GM12878 (cell line): ENCODE measurements at regions not wholly inside any gene's neighbourhood (a gene's known extent, or its start where the extent isn't known, plus 50 kb on each side); places are given as distances from the start of the nearest gene placed in this dataset.

Experiments used
- ATAC-seq: fragments of 200-7000 bp; cut with Tn5 transposase; 3 replicates; pipeline ENCODE4 v1.9.1; 2020; ENCODE audit warnings: mild to moderate bottlenecking, moderate library complexity
- BruUV-seq: library from RNA; stranded (reverse); fragments of 400-500 nt; replicated peaks from 2 replicates; lab custom pipeline; 2021; lab: Mats Ljungman, UMichigan
- CTCF ChIA-PET: fragments of 300-600 bp; sonication (Branson Sonifier 250); formaldehyde crosslinking; extraction: SDS; loops from one replicate; lab custom pipeline; 2021; ENCODE audit warnings: inconsistent platforms; lab: Yijun Ruan, JAX
- POLR2A ChIA-PET: fragments of 350-600 bp; formaldehyde crosslinking; extraction: SDS; loops from one replicate; lab custom pipeline; 2021; ENCODE audit warnings: inconsistent platforms; lab: Charles Lee
- RAD21 ChIA-PET: fragments of 300-600 bp; sonication (Branson Sonifier 250); formaldehyde crosslinking; loops from one replicate; lab custom pipeline; 2023; ENCODE audit warnings: antibody characterized with exemption; ENCODE audit not compliant: unreplicated experiment; lab: Charles Lee
- SMC1A ChIA-PET: fragments of 300-600 bp; sonication (Branson Sonifier 250); formaldehyde crosslinking; loops from one replicate; lab custom pipeline; 2023; ENCODE audit not compliant: unreplicated experiment, uncharacterized antibody; lab: Charles Lee
- DNase-seq: peaks from one replicate; pipeline ENCODE4 v3.0.0-alpha.2; 2011; ENCODE audit warnings: low read depth, low spot score
- FAIRE-seq: peaks from 3 replicates; lab custom pipeline; 2011; peaks lifted over from hg19 to GRCh38; lab: Jason Lieb, UNC
- H2AFZ ChIP-seq: 2 replicates; pipeline ENCODE4 v1.6.0; 2011; ENCODE audit warnings: low read depth, low read length, control low read depth; ENCODE audit not compliant: control insufficient read depth
- H3K27ac ChIP-seq: 2 replicates; pipeline ENCODE4 v1.5.1; 2011; ENCODE audit warnings: control low read depth; ENCODE audit not compliant: control insufficient read depth, insufficient read depth
- H3K27me3 ChIP-seq, 2 experiments: replicated peaks in 1 of 2; 2 replicates each; pipeline versions ENCODE4 v1.6.0 to v1.6.1; 2011; ENCODE audit warnings: low read length in 1 of 2; ENCODE audit not compliant: control insufficient read depth in 2 of 2, insufficient read depth in 2 of 2
- H3K36me3 ChIP-seq, 2 experiments: 2 replicates each; pipeline ENCODE4 v1.5.1; 2011; ENCODE audit warnings: low read length in 1 of 2; ENCODE audit not compliant: control insufficient read depth in 2 of 2, insufficient read depth in 2 of 2
- H3K4me1 ChIP-seq: 2 replicates; pipeline ENCODE4 v1.6.1; 2011; ENCODE audit warnings: mild to moderate bottlenecking, low read length, moderate library complexity, mixed read lengths; ENCODE audit not compliant: control insufficient read depth, insufficient read depth
- H3K4me2 ChIP-seq: 2 replicates; pipeline ENCODE4 v1.6.0; 2011; ENCODE audit warnings: control low read depth; ENCODE audit not compliant: control insufficient read depth, insufficient read depth
- H3K4me3 ChIP-seq: fragments of 200-600 bp; sonication (generic); 2 replicates; pipeline ENCODE4 v1.5.1; 2016
- H3K79me2 ChIP-seq: 2 replicates; pipeline ENCODE4 v1.6.0; 2011; ENCODE audit warnings: low read length; ENCODE audit not compliant: control insufficient read depth, insufficient read depth
- H3K9ac ChIP-seq: 2 replicates; pipeline ENCODE4 v1.8.0; 2011; ENCODE audit warnings: low read length, control low read depth, mixed read lengths; ENCODE audit not compliant: control insufficient read depth, insufficient read depth
- H3K9me3 ChIP-seq: replicated peaks from 3 replicates; pipeline ENCODE4 v1.5.1; 2011; ENCODE audit warnings: mild to moderate bottlenecking, low read length; ENCODE audit not compliant: control insufficient read depth, insufficient read depth
- H4K20me1 ChIP-seq: 2 replicates; pipeline ENCODE4 v1.6.0; 2011; ENCODE audit not compliant: control insufficient read depth, insufficient read depth
- BHLHE40 ChIP-seq, 2 experiments: fragments of 450-650 bp in 1 of 2; IDR thresholded peaks; 2 replicates each; pipeline ENCODE4 v1.6.1; 2011 to 2017; ENCODE audit warnings: low read depth in 2 of 2, borderline replicate concordance in 1 of 2, improper control_type of control experiment in 1 of 2, low read length in 1 of 2, mild to moderate bottlenecking in 1 of 2
- FOXM1 ChIP-seq: IDR thresholded peaks from 2 replicates; pipeline ENCODE4 v1.6.1; 2012; ENCODE audit warnings: low read depth, mild to moderate bottlenecking, inconsistent platforms, low read length, moderate library complexity
- JUND ChIP-seq: IDR thresholded peaks from 2 replicates; pipeline ENCODE4 v1.6.1; 2012; ENCODE audit warnings: low read depth, mild to moderate bottlenecking, low read length, improper control_type of control experiment, moderate library complexity
- MTA2 ChIP-seq: fragments of 450-650 bp; IDR thresholded peaks from 2 replicates; pipeline ENCODE4 v1.6.1; 2016; ENCODE audit warnings: low read depth, mild to moderate bottlenecking, moderate library complexity
- MTA3 ChIP-seq: IDR thresholded peaks from 2 replicates; pipeline ENCODE4 v1.6.1; 2012; ENCODE audit warnings: low read length, inconsistent platforms, borderline replicate concordance
- NFXL1 ChIP-seq: fragments of 450-650 bp; IDR thresholded peaks from 2 replicates; pipeline ENCODE4 v1.6.1; 2017; ENCODE audit warnings: antibody characterized with exemption, mild to moderate bottlenecking, borderline replicate concordance
- PAX8 ChIP-seq: fragments of 450-650 bp; IDR thresholded peaks from 2 replicates; pipeline ENCODE4 v1.6.1; 2017; ENCODE audit warnings: mild to moderate bottlenecking, moderate library complexity
- POU2F2 ChIP-seq: IDR thresholded peaks from 3 replicates; pipeline ENCODE4 v1.6.1; 2011; ENCODE audit warnings: low read depth, mild to moderate bottlenecking, low read length, borderline replicate concordance
- RAD21 ChIP-seq: IDR thresholded peaks from 2 replicates; pipeline ENCODE4 v1.6.1; 2011; ENCODE audit warnings: mild to moderate bottlenecking, low read depth, low read length, moderate library complexity; ENCODE audit not compliant: insufficient read depth
- SUPT20H ChIP-seq: IDR thresholded peaks from 2 replicates; pipeline ENCODE4 v1.6.1; 2011; ENCODE audit warnings: low read depth, mild to moderate bottlenecking, low read length, moderate library complexity, borderline replicate concordance; ENCODE audit not compliant: control insufficient read depth
- in situ Hi-C: fragments of 300-500 bp; cut with MboI; formaldehyde crosslinking; loops from 9 replicates; pipeline ENCODE4 v1.14.3; 2018; ENCODE audit warnings: mixed read lengths
- intact Hi-C: fragments of 100-400 bp; cut with micrococcal nuclease; formaldehyde crosslinking; loops from one replicate; pipeline ENCODE4 v1.14.2; 2022; ENCODE audit not compliant: unreplicated experiment
- TF ChIP-seq, protein P1 (sequence below): fragments of 450-650 bp; IDR thresholded peaks from 2 replicates; pipeline ENCODE4 v1.6.1; 2017; ENCODE audit warnings: mild to moderate bottlenecking, moderate library complexity
- TF ChIP-seq, protein P2 (sequence below): fragments of 450-650 bp; IDR thresholded peaks from 2 replicates; pipeline ENCODE4 v1.6.1; 2017; ENCODE audit warnings: antibody characterized with exemption, mild to moderate bottlenecking, moderate library complexity
- TF ChIP-seq, protein P3 (sequence below): fragments of 450-650 bp; formaldehyde crosslinking; IDR thresholded peaks from 2 replicates; pipeline ENCODE4 v1.4.0; 2022; ENCODE audit warnings: mild to moderate bottlenecking, moderate library complexity

GRCh38 chr9:99680191-99680590 lies 141.5 kb upstream of the NR4A3 start (continued):
- no peak for TF ChIP-seq JUND
- no peak for TF ChIP-seq MTA3
- TF ChIP-seq NFXL1, result no peak
- TF ChIP-seq PAX8, result no peak
- no peak for TF ChIP-seq FOXM1
- TF ChIP-seq, protein P1, sequence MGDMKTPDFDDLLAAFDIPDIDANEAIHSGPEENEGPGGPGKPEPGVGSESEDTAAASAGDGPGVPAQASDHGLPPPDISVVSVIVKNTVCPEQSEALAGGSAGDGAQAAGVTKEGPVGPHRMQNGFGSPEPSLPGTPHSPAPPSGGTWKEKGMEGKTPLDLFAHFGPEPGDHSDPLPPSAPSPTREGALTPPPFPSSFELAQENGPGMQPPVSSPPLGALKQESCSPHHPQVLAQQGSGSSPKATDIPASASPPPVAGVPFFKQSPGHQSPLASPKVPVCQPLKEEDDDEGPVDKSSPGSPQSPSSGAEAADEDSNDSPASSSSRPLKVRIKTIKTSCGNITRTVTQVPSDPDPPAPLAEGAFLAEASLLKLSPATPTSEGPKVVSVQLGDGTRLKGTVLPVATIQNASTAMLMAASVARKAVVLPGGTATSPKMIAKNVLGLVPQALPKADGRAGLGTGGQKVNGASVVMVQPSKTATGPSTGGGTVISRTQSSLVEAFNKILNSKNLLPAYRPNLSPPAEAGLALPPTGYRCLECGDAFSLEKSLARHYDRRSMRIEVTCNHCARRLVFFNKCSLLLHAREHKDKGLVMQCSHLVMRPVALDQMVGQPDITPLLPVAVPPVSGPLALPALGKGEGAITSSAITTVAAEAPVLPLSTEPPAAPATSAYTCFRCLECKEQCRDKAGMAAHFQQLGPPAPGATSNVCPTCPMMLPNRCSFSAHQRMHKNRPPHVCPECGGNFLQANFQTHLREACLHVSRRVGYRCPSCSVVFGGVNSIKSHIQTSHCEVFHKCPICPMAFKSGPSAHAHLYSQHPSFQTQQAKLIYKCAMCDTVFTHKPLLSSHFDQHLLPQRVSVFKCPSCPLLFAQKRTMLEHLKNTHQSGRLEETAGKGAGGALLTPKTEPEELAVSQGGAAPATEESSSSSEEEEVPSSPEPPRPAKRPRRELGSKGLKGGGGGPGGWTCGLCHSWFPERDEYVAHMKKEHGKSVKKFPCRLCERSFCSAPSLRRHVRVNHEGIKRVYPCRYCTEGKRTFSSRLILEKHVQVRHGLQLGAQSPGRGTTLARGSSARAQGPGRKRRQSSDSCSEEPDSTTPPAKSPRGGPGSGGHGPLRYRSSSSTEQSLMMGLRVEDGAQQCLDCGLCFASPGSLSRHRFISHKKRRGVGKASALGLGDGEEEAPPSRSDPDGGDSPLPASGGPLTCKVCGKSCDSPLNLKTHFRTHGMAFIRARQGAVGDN, result no peak
- TF ChIP-seq POU2F2, result no peak

DNA sequence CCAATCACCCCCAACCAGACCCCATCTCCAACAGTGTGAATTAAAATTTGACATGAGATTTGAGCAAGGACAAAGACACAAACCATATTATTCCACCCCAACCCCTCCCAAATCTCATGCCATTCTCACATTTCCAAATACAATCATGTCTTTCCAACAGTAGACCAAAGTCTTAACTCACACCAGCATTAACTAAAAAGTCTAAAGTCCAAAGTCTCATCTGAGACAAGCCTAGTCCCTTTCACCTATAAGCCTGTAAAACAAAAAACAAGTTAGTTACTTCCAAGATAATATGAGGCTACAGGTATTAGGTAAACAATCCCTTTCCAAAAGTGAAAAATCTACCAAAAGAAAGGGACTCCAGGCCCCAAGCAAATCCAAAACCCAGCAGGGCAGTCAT lies 140.6 kb upstream of the NR4A3 start:
- H3K4me2 ChIP-seq, result no peak overlapping the region
- no peak overlapping the region for H2AFZ ChIP-seq
- intact Hi-C loops (no loop called here), in situ Hi-C loops (no loop called here)
- no peaks in the 10 kb centered on the region for H3K4me1 ChIP-seq
- no peak overlapping the region for H3K27ac ChIP-seq
- FAIRE-seq (no peak), DNase-seq (no peak), ATAC-seq (no peak)
- H3K79me2 ChIP-seq, result no peaks in the 10 kb centered on the region
- no peak overlapping the region for H3K9ac ChIP-seq
- H3K36me3 ChIP-seq, result no peaks in the 10 kb centered on the region
- no peaks in the 10 kb centered on the region; the same call in 2 of the 3 replicates for H3K9me3 ChIP-seq
- no peaks in the 10 kb centered on the region for H4K20me1 ChIP-seq
- no peak overlapping the region for H3K4me3 ChIP-seq
- H3K27me3 ChIP-seq, result no peaks in the 10 kb centered on the region
- POLR2A ChIA-PET, result no interaction called here
- RAD21 ChIA-PET, result no interaction called here
- CTCF ChIA-PET, result no interaction called here
- BruUV-seq, result no TSS peak
- SMC1A ChIA-PET, result interaction anchor here (0.7 to 2.0 kb wide), 4 partner anchors 11 to 542 kb away, joined by 3 to 7 read pairs (median 4); no protein-coding TSS in a partner anchor
- TF ChIP-seq, protein P2, sequence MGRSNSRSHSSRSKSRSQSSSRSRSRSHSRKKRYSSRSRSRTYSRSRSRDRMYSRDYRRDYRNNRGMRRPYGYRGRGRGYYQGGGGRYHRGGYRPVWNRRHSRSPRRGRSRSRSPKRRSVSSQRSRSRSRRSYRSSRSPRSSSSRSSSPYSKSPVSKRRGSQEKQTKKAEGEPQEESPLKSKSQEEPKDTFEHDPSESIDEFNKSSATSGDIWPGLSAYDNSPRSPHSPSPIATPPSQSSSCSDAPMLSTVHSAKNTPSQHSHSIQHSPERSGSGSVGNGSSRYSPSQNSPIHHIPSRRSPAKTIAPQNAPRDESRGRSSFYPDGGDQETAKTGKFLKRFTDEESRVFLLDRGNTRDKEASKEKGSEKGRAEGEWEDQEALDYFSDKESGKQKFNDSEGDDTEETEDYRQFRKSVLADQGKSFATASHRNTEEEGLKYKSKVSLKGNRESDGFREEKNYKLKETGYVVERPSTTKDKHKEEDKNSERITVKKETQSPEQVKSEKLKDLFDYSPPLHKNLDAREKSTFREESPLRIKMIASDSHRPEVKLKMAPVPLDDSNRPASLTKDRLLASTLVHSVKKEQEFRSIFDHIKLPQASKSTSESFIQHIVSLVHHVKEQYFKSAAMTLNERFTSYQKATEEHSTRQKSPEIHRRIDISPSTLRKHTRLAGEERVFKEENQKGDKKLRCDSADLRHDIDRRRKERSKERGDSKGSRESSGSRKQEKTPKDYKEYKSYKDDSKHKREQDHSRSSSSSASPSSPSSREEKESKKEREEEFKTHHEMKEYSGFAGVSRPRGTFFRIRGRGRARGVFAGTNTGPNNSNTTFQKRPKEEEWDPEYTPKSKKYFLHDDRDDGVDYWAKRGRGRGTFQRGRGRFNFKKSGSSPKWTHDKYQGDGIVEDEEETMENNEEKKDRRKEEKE, result no peak
- TF ChIP-seq, protein P3, sequence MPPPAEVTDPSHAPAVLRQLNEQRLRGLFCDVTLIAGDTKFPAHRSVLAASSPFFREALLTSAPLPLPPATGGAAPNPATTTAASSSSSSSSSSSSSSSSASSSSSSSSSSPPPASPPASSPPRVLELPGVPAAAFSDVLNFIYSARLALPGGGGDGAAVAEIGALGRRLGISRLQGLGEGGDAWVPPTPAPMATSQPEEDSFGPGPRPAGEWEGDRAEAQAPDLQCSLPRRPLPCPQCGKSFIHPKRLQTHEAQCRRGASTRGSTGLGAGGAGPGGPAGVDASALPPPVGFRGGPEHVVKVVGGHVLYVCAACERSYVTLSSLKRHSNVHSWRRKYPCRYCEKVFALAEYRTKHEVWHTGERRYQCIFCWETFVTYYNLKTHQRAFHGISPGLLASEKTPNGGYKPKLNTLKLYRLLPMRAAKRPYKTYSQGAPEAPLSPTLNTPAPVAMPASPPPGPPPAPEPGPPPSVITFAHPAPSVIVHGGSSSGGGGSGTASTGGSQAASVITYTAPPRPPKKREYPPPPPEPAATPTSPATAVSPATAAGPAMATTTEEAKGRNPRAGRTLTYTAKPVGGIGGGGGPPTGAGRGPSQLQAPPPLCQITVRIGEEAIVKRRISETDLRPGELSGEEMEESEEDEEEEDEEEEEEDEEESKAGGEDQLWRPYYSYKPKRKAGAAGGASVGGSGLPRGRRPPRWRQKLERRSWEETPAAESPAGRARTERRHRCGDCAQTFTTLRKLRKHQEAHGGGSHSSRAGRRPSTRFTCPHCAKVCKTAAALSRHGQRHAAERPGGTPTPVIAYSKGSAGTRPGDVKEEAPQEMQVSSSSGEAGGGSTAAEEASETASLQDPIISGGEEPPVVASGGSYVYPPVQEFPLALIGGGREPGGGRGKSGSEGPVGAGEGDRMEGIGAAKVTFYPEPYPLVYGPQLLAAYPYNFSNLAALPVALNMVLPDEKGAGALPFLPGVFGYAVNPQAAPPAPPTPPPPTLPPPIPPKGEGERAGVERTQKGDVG, result no peak
- TF ChIP-seq RAD21, result no peak
- TF ChIP-seq MTA2, result no peak
- TF ChIP-seq SUPT20H, result no peak
- no peak for TF ChIP-seq BHLHE40 (IDR thresholded peaks at IDR 0.05; ENCODE audit: borderline replicate concordance in 1 of 2, low read depth in 2 of 2, low read length in 1 of 2)
